ENCODE measurements at regions not wholly inside any gene's neighbourhood (a gene's known extent, or its start where the extent isn't known, plus 50 kb on each side); places are given as distances from the start of the nearest gene placed in this dataset.

DNA sequence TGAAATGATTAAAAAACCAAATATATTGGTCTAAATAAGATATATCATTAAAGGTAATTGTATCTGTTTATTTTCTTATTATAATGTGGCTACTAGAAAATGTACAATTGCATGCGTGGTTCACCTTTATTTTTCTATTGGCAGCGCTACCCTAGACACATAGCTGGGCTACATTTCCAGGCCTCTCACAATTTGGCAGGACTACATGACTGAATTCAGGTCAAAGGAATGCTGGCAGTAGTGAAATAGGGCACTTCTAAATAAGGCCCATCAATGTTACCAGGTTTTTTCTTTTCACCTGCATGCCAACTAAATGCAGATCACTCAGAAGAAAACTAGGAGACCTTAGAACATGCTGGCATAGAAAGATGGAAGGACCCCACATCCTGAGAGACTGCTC, 1072.9 kb upstream of the SLIT2 start:
- no TSS peak for BruUV-seq (replicated peaks)
- H2AFZ ChIP-seq (ENCODE audit: control insufficient read depth, low read depth, low read length) = no peak overlapping the region
- SMC1A ChIA-PET (ENCODE audit: uncharacterized antibody, unreplicated experiment) = no interaction called here
- DNase-seq (ENCODE audit: low read depth, low spot score) (no peak), ATAC-seq (no peak), FAIRE-seq (no peak)
- no peaks in the 10 kb centered on the region for H3K9me3 ChIP-seq (replicated peaks; ENCODE audit: control insufficient read depth, insufficient read depth, low read length)
- H3K4me2 ChIP-seq (ENCODE audit: control insufficient read depth, insufficient read depth) = no peak overlapping the region
- POLR2A ChIA-PET = no interaction called here
- 23% methylated on average over 2 of the region's 2 CpGs for WGBS (ENCODE audit: insufficient coverage, insufficient replicate concordance, low lambda C conversion rate, missing lambda C conversion rate)
- H3K36me3 ChIP-seq (ENCODE audit: control insufficient read depth in 2 of 2, insufficient read depth in 2 of 2, low read length in 1 of 2) = no peaks in the 10 kb centered on the region
- H3K9ac ChIP-seq (ENCODE audit: control insufficient read depth, insufficient read depth, low read length) = no peak overlapping the region
- H3K4me1 ChIP-seq (ENCODE audit: control insufficient read depth, insufficient read depth, low read length) = no peaks in the 10 kb centered on the region
- no peaks in the 10 kb centered on the region for H4K20me1 ChIP-seq (ENCODE audit: control insufficient read depth, insufficient read depth)
- in situ Hi-C loops (cut with MboI) (no loop called here), intact Hi-C loops (cut with micrococcal nuclease; ENCODE audit: unreplicated experiment) (loop anchor here (2.0 kb wide), 1 partner anchor 58 kb away; no protein-coding TSS in a partner anchor)
- no peaks in the 10 kb centered on the region for H3K79me2 ChIP-seq (ENCODE audit: control insufficient read depth, insufficient read depth, low read length)
- no peak overlapping the region for H3K27ac ChIP-seq (ENCODE audit: control insufficient read depth, insufficient read depth)
- H3K27me3 ChIP-seq (replicated peaks in 1 of 2; ENCODE audit: control insufficient read depth in 2 of 2, insufficient read depth in 2 of 2, low read length in 1 of 2) = no peaks in the 10 kb centered on the region
- H3K4me3 ChIP-seq = no peak overlapping the region
- RAD21 ChIA-PET (ENCODE audit: unreplicated experiment) = no interaction called here
- CTCF ChIA-PET = no interaction called here
- TF ChIP-seq, protein P1, sequence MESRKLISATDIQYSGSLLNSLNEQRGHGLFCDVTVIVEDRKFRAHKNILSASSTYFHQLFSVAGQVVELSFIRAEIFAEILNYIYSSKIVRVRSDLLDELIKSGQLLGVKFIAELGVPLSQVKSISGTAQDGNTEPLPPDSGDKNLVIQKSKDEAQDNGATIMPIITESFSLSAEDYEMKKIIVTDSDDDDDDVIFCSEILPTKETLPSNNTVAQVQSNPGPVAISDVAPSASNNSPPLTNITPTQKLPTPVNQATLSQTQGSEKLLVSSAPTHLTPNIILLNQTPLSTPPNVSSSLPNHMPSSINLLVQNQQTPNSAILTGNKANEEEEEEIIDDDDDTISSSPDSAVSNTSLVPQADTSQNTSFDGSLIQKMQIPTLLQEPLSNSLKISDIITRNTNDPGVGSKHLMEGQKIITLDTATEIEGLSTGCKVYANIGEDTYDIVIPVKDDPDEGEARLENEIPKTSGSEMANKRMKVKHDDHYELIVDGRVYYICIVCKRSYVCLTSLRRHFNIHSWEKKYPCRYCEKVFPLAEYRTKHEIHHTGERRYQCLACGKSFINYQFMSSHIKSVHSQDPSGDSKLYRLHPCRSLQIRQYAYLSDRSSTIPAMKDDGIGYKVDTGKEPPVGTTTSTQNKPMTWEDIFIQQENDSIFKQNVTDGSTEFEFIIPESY (IDR thresholded peaks at IDR 0.05) = no peak
- TF ChIP-seq, protein P2, sequence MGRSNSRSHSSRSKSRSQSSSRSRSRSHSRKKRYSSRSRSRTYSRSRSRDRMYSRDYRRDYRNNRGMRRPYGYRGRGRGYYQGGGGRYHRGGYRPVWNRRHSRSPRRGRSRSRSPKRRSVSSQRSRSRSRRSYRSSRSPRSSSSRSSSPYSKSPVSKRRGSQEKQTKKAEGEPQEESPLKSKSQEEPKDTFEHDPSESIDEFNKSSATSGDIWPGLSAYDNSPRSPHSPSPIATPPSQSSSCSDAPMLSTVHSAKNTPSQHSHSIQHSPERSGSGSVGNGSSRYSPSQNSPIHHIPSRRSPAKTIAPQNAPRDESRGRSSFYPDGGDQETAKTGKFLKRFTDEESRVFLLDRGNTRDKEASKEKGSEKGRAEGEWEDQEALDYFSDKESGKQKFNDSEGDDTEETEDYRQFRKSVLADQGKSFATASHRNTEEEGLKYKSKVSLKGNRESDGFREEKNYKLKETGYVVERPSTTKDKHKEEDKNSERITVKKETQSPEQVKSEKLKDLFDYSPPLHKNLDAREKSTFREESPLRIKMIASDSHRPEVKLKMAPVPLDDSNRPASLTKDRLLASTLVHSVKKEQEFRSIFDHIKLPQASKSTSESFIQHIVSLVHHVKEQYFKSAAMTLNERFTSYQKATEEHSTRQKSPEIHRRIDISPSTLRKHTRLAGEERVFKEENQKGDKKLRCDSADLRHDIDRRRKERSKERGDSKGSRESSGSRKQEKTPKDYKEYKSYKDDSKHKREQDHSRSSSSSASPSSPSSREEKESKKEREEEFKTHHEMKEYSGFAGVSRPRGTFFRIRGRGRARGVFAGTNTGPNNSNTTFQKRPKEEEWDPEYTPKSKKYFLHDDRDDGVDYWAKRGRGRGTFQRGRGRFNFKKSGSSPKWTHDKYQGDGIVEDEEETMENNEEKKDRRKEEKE (IDR thresholded peaks at IDR 0.05) = no peak
- TF ChIP-seq BRCA1 (IDR thresholded peaks at IDR 0.05; ENCODE audit: low read depth, low read length) = no peak
- TF ChIP-seq TCF3 (IDR thresholded peaks at IDR 0.05; ENCODE audit: borderline replicate concordance, insufficient read depth, low read depth, low read length) = no peak
- no peak for TF ChIP-seq CBX3 (IDR thresholded peaks at IDR 0.05; ENCODE audit: borderline replicate concordance, low read depth)
- no peak for TF ChIP-seq TBL1XR1 (IDR thresholded peaks at IDR 0.05; ENCODE audit: low read depth, low read length)
- TF ChIP-seq, protein P3, sequence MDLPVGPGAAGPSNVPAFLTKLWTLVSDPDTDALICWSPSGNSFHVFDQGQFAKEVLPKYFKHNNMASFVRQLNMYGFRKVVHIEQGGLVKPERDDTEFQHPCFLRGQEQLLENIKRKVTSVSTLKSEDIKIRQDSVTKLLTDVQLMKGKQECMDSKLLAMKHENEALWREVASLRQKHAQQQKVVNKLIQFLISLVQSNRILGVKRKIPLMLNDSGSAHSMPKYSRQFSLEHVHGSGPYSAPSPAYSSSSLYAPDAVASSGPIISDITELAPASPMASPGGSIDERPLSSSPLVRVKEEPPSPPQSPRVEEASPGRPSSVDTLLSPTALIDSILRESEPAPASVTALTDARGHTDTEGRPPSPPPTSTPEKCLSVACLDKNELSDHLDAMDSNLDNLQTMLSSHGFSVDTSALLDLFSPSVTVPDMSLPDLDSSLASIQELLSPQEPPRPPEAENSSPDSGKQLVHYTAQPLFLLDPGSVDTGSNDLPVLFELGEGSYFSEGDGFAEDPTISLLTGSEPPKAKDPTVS (IDR thresholded peaks at IDR 0.05; ENCODE audit: low read depth, low read length) = no peak
- TF ChIP-seq, protein P4, sequence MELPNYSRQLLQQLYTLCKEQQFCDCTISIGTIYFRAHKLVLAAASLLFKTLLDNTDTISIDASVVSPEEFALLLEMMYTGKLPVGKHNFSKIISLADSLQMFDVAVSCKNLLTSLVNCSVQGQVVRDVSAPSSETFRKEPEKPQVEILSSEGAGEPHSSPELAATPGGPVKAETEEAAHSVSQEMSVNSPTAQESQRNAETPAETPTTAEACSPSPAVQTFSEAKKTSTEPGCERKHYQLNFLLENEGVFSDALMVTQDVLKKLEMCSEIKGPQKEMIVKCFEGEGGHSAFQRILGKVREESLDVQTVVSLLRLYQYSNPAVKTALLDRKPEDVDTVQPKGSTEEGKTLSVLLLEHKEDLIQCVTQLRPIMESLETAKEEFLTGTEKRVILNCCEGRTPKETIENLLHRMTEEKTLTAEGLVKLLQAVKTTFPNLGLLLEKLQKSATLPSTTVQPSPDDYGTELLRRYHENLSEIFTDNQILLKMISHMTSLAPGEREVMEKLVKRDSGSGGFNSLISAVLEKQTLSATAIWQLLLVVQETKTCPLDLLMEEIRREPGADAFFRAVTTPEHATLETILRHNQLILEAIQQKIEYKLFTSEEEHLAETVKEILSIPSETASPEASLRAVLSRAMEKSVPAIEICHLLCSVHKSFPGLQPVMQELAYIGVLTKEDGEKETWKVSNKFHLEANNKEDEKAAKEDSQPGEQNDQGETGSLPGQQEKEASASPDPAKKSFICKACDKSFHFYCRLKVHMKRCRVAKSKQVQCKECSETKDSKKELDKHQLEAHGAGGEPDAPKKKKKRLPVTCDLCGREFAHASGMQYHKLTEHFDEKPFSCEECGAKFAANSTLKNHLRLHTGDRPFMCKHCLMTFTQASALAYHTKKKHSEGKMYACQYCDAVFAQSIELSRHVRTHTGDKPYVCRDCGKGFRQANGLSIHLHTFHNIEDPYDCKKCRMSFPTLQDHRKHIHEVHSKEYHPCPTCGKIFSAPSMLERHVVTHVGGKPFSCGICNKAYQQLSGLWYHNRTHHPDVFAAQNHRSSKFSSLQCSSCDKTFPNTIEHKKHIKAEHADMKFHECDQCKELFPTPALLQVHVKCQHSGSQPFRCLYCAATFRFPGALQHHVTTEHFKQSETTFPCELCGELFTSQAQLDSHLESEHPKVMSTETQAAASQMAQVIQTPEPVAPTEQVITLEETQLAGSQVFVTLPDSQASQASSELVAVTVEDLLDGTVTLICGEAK (IDR thresholded peaks at IDR 0.05; ENCODE audit: borderline replicate concordance) = no peak
- no peak for TF ChIP-seq MTA2 (IDR thresholded peaks at IDR 0.05; ENCODE audit: low read depth)
- no peak for TF ChIP-seq ETV6 (conservative IDR thresholded peaks at IDR 0.05 in 1 of 2, IDR thresholded peaks at IDR 0.05 in 1 of 2; ENCODE audit: borderline replicate concordance in 1 of 2, low read depth in 1 of 2)
- no peak for TF ChIP-seq JUND (IDR thresholded peaks at IDR 0.05; ENCODE audit: low read depth, low read length)
- no peak for TF ChIP-seq TCF7 (IDR thresholded peaks at IDR 0.05; ENCODE audit: borderline replicate concordance)

All from GM12878 (cell line).